ENCODE measurements at regions not wholly inside any gene's neighbourhood (a gene's known extent, or its start where the extent isn't known, plus 50 kb on each side); places are given as distances from the start of the nearest gene placed in this dataset.

- TF ChIP-seq ZNF462 (CRISPR knock-in tag; IDR thresholded peaks at IDR 0.05) (no peak), CREB1 (CRISPR knock-in tag; IDR thresholded peaks at IDR 0.05; ENCODE audit: low read depth) (no peak), NANOG (IDR thresholded peaks at IDR 0.05; ENCODE audit: borderline replicate concordance) (no peak), ZNF114 (CRISPR knock-in tag; IDR thresholded peaks at IDR 0.05) (no peak), JUNB (IDR thresholded peaks at IDR 0.05; ENCODE audit: unreplicated experiment) (no peak), REST (IDR thresholded peaks at IDR 0.05; ENCODE audit: unreplicated experiment) (no peak), EZH2phosphoT487 (IDR thresholded peaks at IDR 0.05; ENCODE audit: unreplicated experiment) (no peak), ZNF331 (CRISPR knock-in tag; IDR thresholded peaks at IDR 0.05; ENCODE audit: low read depth) (no peak), POLR2AphosphoS5 (IDR thresholded peaks at IDR 0.05; ENCODE audit: low read depth) (no peak)
Measured at GRCh38 chr22:47807506-47807905, 1045.1 kb downstream of the TBC1D22A start (continued).

Measured in GM23338 (cell line).